CD4-positive, alpha-beta T cell treated with Interferon alpha-2 for 1 hour (primary cell): ENCODE measurements at regions not wholly inside any gene's neighbourhood (a gene's known extent, or its start where the extent isn't known, plus 50 kb on each side); places are given as distances from the start of the nearest gene placed in this dataset.
"Not testable (repeated sequence)": the region's sequence is repeated elsewhere in the genome, so short reads cannot be mapped to it uniquely, and the experiment has no call there.

Experiments
- DNase-seq, 2 donors: peaks; one replicate each; pipeline ENCODE4 v3.0.0-alpha.2; 2020 to 2022

DNA sequence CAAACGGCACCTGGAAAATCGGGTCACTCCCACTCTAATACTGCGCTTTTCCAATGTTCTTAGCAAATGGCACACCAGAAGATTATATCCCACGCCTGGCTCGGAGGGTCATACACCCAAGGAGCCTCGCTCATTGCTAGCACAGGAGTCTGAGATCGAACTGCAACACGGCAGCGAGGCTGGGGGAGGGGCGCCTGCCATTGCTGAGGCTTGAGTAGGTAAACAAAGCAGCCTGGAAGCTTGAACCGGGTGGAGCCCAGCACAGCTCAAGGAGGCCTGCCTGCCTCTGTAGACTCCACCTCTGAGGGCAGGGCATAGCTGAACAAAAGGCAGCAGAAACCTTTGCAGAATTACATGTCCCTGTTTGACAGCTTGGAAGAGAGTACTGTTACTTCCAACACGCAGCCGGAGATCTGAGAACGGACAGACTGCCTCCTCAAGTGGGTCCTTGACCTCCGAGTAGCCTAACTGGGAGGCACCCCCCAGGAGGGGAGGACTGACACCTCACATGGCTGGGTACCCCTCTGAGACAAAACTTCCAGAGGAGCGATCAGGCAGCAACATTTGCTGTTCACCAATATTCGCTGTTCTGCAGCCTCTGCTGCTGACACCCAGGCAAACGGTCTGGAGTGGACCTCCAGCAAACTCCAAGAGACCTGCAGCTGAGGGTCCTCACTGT lies 472.3 kb upstream of the PHF14 start:
- not testable (repeated sequence) for DNase-seq

DNA sequence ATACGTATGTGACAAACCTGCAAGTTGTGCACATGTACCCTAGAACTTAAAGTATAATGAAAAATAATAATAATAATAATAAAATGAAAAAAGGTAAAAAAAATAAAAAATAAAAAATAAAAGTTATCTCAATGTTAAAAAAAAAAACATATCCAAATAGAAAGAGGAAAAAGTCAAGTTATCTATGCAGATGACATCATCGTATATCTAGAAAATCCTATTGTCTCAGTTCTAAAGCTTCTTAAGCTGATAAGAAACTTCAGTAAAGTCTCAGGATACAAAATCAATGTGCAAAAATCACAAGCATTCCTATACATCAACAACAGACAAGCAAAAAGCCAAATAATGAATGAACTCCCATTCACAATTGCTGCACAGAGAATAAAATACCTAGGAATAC lies 466.6 kb upstream of the PHF14 start:
- no peak for DNase-seq

DNA sequence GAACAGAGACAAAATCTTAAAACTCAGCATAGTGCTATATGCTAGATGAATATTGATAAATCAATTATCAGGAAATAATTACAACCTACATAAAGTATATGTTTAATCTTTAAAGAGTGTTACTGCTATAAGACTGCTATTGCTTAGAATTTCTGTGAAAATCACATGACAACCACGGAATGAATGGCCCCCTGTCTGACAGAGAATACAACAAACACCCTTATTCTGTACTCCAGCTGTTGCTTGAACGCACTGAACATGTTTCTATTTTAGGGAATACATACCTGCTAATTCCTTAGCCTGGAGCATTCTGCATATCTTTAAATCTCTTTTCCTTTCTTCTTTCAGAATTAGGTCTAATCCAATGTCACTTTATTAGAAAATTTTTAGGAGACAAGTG lies 452.4 kb upstream of the PHF14 start:
- DNase-seq = no peak

GRCh38 chr7:10533429-10533828 lies 440.2 kb upstream of the PHF14 start:
- not testable (repeated sequence) for DNase-seq

GRCh38 chr7:10536561-10536960 lies 437.1 kb upstream of the PHF14 start:
- no peak for DNase-seq

GRCh38 chr7:10537764-10538163 lies 435.9 kb upstream of the PHF14 start:
- no peak for DNase-seq

GRCh38 chr7:10557375-10557774 lies 416.3 kb upstream of the PHF14 start:
- DNase-seq = no peak

DNA sequence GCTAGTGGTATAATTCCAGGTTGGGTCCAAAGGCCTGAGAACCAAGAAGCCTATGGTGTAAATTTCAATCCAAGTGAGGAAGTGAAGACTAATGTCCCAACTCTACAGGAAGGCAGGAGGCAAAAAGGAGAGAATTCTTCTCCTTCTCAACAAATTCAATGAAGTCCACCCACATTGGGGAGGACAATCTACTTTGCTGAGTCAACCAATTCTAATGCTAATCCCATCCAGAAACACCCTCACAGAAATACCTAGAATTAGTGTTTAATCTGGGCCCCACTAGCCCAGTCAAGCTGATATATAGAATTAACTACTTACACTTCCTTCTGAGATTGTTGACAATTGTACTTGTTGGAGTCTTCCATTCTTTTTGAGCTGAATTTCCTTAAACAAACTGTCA lies 413.2 kb upstream of the PHF14 start:
- DNase-seq = no peak

DNA sequence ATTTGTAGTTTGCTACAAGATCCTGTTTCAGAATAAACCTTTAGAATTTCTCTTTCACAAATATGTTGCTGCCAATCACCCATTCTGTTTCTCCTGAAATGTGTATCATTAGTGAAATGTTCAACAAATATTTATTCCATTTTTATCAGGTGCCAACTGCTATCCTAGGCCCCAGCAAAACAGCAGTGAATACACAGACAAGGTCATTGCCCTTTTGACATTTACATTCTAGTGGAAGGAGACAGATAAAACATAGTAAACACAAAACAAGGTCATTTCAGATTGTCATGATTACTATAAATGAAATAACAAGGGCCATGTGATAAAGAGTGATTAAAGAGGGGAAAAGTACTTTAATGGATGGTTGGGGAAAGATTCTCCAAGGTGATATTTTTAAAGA lies 404.8 kb upstream of the PHF14 start:
- DNase-seq = no peak

GRCh38 chr7:10571759-10572158 lies 401.9 kb upstream of the PHF14 start:
- DNase-seq = no peak

DNA sequence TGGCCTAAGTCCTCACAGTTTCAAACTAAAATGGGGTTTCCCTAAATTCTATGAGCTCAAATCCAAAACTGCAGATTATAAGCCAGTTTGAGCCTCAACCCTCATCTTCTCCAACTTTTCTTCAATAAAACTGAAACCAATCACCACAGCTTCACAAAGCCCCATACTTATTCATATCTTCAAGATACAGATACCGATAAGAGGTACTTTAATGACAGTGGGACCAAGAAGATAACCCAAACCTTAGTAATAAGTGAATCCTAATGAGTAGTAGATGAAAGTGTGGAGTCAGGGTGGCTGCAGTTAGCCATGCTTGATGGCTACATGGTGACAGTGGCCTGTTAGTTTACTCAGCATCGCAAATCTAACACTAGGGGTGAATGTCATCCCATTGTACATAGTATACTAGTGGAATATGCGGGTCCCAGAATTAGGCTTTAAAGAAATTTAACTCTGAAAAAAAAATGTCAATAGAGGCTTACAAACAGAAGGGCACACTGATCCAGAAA lies 395.8 kb upstream of the PHF14 start:
- no peak for DNase-seq

DNA sequence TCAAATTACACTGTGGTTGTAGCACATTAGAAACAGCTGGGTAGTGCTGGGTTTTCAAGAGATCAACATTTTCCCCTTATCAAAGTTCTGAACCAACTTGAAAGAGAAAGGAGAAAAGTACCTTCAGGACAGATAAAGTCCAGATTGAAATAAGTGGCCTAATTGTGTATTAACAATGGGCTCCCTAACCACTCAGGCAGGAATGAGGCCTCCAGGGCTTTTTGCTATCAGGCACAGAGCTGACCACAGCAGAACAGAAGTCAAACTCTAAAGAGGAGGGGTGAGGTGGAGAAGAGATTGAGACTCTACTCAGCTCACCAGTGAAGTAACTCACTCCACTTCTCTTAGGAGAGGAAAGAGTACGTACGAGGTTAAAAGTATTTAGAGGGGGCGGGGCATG lies 394.1 kb upstream of the PHF14 start:
- DNase-seq = no peak

DNA sequence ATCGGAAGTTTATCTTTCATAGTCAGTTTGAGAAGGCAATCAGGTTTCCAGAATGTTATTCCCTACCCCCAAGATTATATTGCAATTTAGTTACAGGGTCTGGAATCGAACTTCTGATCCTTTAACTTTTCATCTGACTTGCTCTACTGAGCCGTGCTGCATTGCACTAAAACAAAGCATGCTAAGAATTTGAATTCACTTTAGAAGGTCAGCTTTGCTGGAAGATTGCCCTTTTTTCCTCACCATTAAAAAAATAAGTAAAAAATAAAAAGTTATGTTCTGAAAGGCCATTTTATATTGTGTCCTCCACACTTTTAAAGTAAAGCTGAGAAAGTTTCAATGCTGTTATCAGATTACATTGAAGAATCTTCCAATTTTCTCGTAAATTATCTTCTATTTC lies 388.8 kb upstream of the PHF14 start:
- DNase-seq = no peak

GRCh38 chr7:10588084-10588483 lies 385.6 kb upstream of the PHF14 start:
- DNase-seq = no peak

GRCh38 chr7:10592604-10593003 lies 381.1 kb upstream of the PHF14 start:
- DNase-seq = no peak

DNA sequence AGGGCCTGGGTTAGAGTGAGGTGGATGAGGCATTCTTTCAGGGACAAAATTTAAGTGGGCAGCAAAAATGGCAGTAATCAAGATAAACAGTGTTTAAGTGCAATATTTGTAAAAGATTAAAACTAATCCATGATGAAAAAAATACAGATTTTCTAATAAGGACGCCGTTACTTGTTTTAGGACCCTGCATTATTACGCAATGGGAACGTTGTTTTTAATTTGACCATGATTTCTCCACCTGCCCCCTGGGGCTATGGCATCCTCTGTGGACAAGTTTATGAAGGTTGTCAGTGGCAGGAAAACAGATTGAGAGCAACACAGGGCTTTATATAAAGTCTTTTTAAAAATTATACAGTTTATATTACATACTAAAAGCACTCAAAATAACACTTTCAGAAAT lies 380.6 kb upstream of the PHF14 start:
- DNase-seq = no peak

DNA sequence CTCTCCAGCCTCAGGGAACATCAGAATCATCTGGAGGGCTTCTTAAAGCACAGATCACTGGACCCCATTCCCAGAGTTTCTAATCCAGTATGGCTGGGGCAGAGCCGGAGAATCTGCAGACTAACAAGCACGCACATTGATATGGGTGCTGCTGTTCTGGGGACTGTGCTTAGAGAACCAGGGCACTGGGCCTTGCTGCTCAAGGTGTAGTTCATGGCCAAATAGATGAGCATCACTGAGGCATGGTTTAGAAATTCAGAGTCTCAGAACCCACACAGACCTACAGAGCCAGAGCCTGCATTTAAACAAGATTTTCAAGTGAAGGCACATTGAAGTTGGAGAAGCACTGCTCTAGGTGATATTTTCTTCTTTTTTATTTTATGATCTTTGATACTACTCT lies 376.8 kb upstream of the PHF14 start:
- no peak for DNase-seq

DNA sequence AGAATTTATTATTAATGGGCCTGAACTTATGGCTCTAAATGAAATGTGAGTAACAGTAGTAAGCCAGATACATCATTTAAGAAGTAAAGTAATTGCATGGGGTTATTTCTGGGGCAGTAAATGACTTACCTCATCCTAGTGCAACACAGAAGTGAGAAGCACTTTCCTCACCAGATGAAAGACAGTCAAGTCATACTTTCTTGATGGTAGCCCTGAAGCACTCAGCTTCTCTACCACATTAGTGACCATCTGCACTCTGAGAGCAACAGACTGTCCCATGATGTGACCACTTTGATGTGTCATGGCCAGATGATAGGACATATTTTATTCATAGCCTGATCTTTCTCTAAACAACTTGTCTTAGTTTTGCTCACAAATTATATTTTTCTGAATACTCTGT lies 369.5 kb upstream of the PHF14 start:
- no peak for DNase-seq

DNA sequence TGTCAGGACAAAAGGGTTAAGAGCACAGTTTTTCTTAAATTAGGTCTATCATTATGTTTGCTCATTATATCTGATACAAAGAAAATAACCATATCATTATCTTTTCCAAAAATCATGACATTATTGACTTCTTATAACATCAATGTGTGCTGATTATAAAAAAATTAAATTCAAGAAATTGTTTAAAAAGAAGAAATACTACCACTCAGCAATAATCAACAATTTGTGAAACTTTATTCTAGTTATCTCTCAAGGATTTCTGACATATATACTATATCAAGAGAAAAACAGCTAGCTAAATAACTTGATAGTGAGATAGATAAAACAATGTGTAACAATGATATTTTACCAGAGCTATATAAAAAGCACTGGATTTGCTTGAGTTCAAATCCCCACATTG lies 360.7 kb upstream of the PHF14 start:
- no peak for DNase-seq

DNA sequence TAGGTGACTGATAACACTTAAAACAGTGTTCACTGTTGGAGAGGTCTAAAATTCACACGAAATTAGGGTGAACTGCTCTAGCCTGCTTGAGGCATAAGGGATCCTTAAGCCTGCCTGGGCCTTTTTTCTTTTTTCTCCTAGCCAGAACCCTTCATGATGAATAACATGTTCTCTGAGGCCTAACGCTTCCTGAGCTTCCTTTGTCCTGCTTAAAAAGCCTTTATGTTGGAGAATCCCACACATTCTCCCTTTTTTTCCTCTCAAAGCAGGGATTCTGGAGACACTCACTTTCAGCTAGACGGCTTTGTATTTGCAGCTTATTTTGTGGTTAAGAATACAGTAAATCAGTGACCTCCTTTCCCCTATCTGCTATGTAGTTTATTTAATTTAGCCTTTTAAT lies 354.7 kb upstream of the PHF14 start:
- DNase-seq = no peak

GRCh38 chr7:10632712-10633111 lies 341.0 kb upstream of the PHF14 start:
- no peak for DNase-seq

DNA sequence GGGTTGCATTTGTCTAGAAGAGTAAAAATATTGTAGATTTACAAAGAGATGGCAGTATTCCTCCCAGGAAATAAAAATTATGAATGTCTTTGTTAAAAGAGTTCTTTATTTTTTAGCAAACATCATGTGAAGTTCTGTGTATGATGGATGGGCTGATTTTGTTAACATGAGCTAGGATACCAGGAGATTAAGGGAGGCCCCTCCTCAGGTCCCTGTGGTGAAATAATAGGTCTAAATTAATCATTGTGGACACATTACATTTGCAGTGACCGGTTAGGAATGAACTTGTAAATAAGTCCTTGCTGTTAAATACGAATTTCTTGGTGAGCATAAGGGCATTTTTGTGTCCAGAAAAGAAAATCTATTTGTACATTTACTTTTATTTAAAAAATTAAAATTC lies 339.4 kb upstream of the PHF14 start:
- DNase-seq = no peak

DNA sequence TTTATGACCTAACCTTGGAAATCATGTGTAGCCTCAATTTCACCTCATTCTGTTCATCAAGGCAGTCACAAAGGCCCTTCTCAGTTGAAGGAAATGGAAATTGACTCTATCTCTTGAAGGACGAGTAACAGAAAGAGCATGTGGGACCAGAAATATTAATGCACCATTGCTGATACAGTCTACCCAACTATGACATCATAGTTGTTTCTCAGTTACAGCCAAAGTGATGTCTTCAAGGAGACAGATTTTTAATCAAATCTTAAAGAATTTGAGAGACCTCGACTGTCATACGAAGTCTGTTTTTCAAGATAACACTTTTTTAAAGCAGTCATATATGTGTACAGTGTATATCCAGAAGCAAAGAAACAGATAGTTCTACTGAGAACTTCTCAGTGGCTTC lies 335.7 kb upstream of the PHF14 start:
- no peak for DNase-seq

- DNase-seq = peak in 1 of 2 donors; percentile 29
Observed at GRCh38 chr7:10643545-10643944, 330.1 kb upstream of the PHF14 start.

DNA sequence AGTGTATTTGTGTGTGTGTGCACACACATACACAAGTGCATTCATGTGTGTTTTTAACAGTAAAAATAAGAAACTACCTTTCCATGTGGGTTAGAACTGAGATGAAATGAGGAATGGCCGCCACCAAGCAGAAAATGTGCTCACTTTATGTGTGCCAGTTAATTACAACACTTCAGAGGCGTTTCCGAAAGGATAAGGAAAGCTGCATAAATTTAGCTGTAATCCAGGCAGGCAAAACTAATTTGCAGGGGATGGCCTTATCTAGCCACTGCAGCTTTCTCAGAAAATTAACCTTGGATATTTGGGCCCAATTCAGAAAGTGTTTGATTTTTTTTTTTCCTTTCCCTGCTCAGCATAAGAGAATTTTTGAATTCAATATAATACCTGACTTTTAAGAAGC lies 328.8 kb upstream of the PHF14 start:
- DNase-seq = no peak
